GOT3 (cell line): ENCODE measurements at regions not wholly inside any gene's neighbourhood (a gene's known extent, or its start where the extent isn't known, plus 50 kb on each side); places are given as distances from the start of the nearest gene placed in this dataset.
"Not testable (repeated sequence)": the region's sequence is repeated elsewhere in the genome, so short reads cannot be mapped to it uniquely, and the experiment has no call there.

Source experiments
- DNase-seq: peaks from one replicate; lab custom pipeline; 2025; ENCODE audit warnings: mixed read lengths; lab: John Stamatoyannopoulos, UW

DNA sequence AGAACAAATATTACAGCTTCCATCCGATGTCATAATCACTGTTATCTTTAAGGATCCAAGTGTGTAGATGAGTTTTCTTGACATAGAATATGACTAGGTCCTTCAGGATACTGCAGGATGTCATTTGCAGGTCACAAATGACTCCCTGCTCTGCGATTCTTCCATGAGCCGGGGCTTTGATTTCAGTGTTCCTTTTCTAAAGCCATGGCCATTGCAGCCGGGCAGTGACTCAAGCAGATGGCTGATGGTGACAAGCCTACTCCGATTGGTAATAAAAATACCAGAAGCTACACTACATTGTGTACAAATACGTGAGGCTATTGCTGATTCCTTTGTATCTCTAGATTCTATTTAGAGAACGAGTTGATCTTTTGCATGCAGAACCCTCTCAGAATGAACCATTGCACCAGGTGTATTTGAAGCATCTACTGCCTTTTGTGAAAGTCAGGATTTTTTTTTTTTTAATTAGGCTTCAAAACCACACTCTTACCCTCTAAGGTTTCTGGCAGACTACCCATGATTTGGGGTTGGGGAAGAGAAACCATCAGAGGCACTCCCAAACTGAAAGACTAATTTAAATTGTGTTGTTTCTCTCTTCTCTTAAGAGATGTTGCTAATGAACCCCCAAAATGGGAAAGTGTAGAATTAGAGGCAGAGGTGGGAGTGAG, 271.0 kb upstream of the ADRA1B start:
- no peak for DNase-seq

DNA sequence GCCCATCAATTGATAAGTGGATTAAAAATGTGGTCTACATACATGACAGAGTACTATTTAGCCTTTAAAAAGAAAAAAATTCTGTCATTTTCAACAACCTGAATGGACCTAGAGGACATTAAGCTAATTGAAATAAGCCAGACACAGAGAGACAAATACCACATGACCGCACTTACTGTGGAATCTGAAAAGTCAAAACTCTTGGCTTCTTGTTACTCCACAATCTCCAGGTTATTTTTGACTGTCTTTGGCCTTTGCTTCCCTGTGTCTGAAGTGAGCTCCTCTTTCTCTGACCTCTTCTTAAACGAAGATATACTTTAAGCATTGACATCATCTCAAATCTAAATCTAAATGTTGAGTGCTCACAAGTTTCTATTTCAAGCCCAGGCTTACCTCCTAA, 265.5 kb upstream of the ADRA1B start:
- no peak for DNase-seq

DNA sequence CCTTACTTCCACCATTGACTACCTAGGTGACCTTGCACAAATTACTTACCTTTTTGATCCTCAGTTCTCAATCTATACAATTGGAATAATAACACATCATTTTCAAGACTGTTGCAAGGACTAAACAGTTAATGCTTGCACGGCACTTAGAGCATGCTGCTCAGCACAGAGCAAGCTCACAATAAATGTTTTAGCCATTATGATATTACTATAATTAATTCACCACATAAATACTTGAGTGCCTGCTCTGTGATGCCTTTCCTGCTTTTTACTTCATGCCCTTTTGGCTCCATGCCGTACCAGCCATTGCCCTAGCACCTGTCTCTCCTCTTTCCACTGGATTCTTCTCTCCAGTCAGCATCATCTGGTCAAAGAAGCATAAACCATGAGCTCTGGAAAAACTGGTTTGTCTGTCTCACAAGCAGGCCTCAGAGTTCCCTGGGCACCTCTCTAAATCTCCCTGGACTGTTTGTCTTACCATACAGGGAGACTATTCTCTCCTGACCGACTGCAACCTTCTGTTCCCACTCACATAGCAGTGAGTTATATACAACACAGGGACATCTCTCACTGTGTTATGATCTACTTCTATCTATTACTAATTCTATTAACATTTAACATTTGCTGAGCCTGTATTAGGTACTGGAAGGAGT, 260.4 kb upstream of the ADRA1B start:
- DNase-seq, result no peak

DNA sequence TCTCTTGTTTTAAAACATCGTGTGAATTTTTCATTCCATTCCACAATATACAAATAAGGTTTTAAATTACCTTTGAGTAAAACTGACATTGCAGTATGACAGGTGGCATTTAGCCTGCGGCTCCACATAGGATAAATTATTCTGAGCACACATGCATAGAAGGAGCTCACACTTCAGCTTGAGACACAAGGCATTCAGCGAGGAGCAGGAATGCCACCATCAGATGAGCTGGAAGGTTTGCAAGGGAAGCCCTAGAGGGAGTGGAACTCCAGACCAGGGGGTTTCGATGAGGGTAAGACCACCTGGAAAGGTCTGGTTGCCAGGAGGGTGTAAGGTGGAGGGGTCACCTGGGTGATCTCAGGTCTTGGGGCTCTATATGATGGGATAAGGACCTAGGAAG, 259.0 kb upstream of the ADRA1B start:
- no peak for DNase-seq

DNA sequence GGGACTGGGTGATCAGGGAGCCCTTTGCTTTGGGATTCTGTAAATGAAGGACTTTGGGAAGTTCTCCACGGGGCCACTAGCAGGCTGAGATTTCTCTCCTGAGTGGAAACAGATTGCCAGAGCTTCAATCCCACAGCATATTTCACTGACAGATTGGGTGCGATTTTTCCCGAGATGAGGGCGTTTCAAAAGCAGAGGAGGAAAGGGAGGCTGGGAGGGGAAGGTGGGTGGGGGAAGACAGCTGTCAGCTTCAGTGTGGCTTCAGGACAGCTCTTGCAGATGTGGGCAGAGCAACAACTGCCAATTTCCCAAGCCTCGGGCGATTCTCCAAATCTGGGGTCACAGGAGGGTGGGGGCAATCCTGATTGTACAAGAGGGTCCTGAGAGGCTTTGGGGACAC, 258.5 kb upstream of the ADRA1B start:
- no peak for DNase-seq

DNA sequence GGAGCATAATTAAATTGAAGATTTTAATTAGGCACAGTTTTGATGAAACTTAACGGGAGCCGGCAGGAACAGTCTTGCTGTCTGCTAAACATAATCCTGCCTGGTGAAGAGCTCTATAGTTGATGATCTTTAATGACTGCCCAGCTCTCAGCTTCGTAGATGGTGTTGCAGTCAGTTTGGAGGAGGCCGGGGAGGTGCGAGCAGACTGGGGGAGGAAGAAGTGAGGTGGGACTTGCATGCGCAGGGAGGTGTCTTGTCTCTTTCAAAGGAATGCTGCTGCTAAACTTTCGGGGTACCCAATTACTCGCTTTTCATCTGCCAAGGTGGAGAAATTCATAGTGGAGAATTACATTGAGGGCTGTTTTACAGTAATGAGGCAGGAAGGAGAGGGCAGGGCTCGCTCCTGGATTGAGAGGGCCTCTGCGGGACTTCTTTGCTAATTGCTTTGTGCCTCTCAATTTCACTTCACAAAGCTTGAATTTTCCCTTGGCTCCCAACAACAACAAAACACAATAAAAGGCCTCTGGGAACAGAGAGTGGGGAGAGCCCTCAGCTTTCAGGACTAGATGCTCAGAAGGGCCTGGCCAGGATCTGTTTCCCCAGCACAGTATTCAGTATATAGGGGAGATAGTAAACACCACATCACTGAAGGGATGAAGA, 257.9 kb upstream of the ADRA1B start:
- DNase-seq, result no peak

DNA sequence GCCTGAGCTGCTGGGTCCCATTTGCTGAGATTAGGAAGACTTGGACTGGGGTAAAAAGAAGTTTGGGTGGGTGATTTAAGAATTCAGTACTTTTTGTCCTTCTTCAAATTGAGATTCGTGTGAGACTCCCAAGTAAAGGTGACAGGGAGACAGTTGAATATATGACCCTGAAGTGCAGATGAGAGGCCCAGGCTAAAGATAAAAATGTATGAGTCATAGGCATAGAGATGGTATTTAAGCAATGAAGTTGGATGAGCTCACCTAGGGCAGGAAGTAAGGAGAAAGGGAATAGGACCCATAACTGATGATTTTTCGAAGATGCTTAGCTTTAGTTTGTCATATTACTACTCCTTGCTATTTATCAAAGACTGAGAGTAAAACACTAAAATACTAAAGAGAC, 255.9 kb upstream of the ADRA1B start:
- DNase-seq, result no peak

DNA sequence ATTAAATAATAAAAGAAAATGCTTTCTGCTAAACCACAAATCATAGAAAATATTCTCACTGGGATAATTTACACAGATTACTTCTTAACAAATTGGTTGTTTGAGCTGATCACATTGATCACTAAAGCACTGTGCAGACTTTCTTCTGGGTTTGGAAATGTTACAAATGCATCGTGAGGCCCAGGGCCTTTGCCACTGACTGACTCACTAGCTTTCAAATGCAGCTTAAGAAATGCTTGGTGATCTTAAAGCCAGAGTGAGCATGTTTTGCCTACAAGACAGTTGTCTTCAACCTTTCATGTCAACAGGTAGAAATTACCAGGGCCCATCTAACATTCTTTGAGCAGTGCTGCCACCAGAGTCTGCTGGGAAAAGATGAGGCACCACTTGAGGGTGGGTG, 252.3 kb upstream of the ADRA1B start:
- DNase-seq, result no peak

DNA sequence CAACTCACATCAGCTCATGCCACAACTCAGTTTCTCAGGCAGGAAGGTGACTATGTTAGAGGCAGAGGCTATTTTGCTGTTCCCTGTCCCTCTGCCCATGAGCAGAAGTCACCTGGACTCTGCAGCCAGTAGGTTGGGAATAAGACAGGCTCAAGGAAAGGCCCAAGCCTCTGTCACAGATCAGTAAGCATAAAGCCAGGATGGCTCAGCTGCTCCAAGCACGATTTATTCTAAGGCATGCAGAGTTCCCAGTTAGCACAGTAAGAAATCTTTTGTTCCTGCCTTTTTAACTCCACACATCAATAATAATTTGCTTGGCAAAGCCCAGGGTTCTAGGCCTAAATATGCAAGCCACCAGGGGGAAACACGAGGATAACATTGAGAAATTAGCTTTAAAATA, 249.0 kb upstream of the ADRA1B start:
- no peak for DNase-seq

DNA sequence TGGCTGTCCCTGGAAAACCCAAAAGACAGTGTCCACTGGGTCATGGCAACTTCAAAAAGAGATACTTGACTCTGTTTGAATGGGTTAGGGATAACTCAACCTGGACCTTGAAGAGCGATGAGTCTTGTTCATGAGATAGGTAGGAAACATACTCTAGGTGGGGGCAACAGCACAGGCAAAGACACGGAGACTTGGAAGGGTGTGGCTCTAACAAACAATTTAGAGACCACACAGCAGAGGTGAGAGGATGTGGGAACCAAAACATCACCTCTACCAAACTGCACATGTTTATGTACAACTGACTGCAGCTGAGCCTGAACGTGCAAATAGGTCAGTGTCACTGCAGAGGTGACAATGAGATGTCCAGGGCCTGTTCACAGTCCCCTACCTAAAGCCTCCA, 247.7 kb upstream of the ADRA1B start:
- no peak for DNase-seq

DNA sequence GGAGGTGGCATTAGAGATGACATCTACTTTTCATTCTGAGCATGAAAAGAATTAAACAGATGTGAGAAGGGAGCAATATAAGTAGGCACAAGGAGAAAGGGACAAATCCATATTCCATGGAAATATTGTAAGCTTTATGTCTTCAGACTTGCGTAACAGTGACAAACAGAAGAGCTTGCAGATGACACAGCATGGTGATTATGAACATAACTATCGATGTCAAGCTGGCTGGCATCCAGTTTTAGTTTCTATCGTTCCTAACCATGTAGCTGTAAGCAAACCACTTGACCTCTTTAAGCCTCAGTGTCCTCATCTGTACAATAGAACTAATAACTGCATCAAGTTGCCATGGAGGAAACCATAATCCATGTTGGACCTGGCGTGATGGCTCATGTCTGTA, 246.7 kb upstream of the ADRA1B start:
- no peak for DNase-seq

DNA sequence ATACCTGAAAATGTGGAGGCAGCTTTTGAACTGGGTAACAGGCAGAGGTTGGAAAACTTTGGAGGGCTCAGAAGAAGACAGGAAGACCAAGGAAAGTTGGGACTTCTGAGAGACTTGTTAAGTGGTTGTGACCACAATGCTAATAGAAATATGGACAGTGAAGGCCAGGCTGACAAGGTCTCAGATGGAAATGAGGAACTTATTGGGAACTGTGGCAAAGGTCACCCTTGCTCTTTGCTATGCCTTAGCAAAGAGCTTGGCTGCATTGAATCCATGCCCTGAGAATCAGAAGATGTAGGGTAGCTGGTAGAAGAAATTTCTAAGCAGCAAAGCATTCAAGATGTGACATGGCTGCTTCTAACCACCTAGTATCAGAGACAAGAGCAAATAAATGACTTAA, 244.4 kb upstream of the ADRA1B start:
- DNase-seq, result no peak

DNA sequence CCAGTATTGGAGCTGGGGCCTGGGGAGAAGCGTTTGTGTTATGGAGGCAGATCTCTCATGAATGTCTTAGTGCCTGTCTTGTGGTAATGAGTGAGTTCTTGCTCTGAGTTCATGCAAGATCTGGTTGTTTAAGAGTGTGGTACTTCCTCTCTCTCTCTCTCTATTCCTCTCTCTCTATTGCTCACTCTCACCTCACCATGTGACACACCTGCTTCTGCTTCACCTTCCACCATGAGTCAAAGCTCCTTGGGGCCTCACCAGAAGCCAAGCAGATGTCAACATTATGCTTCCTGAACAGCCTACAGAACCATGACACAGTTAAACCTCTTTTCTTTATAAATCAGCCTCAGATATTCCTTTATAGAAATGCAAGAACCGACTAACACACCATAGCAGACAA, 242.7 kb upstream of the ADRA1B start:
- no peak for DNase-seq

DNA sequence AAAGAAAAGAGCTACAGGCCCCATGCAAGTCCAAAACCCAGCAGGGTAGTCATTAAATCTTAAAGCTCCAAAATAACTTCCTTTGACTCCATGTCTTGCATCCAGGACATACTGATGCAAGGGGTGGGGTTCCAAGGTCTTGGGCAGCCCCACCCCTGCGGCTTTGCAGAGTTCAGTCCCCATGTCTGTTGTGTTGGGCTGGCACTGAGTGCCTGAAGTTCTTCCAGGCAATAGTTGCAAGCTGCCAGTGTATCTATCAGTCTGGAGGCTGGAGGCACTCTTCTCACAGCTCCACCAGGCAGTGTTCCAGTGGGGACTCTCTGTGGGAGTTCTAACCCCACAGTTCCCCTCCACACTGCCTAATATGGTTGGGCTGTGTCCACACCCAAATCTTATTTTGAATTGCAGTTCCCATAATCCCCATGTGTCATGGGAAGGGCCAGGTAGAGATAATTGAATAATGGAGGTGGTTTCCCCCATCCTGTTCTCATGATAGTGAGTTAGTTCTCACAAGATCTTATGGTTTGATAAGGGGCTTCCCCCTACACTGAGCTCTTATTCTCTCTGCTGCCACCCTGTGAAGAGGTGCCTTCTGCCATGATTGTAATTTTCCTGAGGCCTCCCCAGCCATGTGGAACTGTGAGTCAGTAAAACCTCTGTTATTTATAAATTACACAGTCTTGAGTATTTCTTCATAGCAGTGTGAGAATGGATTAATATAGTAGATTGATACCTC, 237.5 kb upstream of the ADRA1B start:
- no peak for DNase-seq

DNA sequence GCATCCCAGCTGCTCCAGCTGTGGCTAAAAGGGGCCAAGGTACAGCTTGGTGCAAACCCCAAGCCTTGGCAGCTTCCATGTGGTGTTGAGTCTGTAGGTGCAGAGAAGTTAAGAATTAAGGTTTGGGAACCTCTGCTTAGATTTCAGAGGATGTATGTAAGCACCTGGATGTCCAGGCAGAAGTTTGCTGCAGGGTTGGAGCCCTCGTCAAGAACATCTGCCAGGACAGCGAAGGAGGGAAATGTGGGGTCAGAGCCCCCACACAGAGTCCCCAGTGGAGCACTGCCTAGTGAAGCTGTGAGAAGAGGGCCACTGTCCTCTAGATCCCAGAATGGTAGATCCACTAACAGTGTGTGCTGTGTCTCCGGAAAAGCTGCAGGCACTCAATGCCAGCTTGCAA, 236.2 kb upstream of the ADRA1B start:
- DNase-seq, result no peak

DNA sequence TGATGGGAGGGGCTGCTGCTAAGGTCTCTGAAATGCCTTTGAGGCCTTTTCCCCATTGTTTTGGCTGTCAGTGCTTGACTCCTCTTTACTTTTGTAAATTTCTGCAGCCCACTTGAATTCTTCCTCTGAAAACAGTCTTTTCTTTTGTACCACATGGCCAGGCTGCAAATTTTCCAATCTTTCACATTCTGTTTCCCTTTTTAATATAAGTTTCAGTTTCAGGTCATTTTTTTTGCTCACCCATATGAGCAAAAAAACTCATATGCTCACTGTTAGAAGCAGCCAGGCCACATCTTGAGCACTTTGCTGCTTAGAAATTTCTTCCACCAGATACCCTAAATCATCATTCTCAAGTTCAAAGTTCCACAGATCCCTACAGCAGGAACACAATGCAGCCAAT, 234.6 kb upstream of the ADRA1B start:
- no peak for DNase-seq

DNA sequence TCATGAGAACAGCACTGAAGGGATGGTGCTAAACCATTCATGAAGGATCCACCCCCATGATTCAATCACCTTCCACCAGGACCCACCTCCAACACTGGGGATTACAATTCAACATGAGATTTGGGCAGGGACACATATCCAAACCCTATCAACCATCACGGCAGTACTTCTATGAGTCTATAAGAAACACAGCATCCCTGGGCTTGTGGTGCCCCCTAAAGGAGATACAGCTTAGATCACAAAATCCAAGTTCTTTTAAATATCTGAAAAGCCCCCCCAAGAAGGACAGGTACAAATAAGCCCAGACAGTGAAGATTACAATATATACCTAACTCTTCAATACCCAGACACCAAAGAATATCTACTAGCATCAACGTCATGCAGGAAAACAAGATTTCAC, 233.7 kb upstream of the ADRA1B start:
- DNase-seq, result no peak

DNA sequence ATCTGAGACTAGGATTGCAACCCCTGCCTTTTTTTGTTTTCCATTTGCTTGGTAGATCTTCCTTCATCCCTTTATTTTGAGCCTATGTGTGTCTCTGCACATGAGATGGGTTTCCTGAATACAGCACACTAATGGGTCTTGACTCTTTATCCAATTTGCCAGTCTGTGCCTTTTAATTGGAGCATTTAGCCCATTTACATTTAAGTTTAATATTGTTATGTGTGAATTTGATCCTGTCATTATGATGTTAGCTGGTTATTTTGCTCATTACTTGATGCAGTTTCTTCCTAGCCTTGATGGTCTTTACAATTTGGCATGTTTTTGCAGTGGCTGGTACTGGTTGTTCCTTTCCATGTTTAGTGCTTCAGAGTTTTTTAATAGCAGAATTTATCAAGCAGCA, 228.4 kb upstream of the ADRA1B start:
- DNase-seq, result not testable (repeated sequence)

DNA sequence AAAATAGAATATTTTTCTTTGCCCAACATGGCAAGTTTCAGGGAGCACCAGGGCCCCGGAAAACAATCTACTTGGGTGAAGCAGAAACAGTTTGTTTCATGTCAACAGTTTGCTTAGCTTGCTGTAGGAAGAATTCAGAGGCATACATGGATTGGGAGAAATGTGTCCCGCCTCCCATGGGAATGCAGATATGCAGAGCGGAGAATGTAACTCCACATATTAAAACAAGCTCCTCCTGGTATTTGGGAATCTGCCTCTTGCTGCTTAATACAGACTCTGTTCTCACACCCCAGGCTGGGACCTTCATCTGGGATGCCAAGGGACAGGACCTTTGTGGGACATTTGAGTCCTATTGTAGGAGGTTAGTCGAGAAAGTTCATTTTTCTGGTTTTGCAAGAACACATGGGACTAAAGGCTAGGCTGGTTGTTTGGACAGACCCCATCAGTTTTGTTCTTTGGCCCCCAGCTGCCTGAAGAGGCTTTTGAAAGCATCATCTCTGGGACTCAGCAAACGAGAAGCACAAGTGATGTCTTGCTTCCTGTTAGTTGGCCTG, 220.5 kb upstream of the ADRA1B start:
- no peak for DNase-seq

DNA sequence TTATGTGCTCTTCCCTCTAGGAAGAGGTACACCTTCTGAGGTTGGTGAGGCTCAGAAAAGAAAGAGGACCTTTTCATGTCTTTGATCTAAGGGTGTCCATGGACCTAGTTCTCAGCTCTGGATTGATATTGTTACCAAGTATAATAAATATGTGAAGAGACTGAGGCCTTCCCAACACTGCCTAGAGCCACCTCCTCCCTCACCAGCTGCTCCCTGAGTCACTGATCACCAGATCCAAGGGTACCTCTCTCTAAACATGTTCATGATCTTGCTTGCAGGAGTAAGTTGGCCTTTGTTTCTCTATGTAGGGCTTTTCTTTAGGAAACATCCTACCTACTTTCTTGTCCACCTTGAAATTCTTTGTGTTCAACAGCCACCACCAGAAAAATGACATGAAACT, 218.8 kb upstream of the ADRA1B start:
- no peak for DNase-seq

DNA sequence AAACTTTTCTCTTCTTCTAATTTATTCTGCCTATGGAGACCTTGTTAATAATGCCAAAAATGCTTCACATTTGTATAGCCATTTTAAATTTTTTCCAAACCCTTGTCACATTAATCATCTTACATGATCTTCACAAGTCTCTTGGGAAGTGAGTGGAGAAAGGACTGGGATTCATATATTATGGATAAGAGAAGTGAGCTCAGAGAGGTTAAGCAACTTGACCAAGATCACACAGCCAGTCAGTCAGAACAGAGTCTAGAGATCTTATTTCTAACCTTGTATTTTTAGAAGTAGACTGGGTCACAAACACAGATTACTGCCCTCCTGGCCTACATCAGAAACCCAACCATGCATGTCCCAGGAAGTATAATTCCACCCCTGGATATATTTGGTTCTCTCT, 218.0 kb upstream of the ADRA1B start:
- DNase-seq, result no peak

DNA sequence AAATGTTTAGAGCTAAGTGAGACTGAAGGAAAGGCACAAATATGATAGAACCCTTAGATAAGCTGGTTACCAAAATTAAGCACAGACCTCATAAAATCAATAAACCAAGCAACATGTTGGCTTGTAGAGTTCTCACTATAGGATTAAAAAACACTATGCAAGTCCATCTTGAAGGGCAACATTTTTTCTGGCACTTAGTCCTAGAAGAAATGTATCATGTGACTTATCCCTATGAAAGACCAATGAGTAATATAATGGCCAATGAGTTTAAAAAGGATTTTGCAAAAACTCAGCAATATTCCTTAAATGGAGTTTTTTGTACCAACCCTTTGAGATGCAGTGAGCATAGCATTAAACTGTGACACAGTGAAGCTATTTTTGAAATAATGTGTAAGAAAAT, 216.3 kb upstream of the ADRA1B start:
- no peak for DNase-seq

DNA sequence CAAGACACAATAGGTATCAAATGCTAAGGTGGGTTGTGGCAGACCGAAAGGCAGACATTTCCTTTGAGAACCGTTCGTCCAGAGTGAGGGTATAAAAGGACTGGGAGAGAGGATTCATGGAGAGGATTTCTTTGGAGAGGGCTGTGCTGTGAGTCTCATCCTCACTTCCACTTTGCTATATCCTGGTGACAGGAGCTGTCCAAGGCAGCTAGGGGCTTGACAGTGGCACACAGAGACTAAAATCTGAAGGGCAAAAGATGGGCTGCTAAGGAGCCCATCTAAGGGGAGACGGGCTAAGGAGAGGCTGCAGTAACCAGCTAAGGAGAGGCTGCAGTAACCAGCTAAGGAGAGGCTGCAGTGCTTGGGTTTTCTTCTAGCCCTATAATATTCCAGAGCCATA, 214.0 kb upstream of the ADRA1B start:
- DNase-seq, result no peak
